PFSK-1 (cell line): ENCODE measurements at regions not wholly inside any gene's neighbourhood (a gene's known extent, or its start where the extent isn't known, plus 50 kb on each side); places are given as distances from the start of the nearest gene placed in this dataset.

Experiments
- POLR2AphosphoS5 ChIP-seq: IDR thresholded peaks from 2 replicates; pipeline ENCODE4 v1.6.1; 2012; ENCODE audit warnings: low read depth, mild to moderate bottlenecking, control low read depth, low read length, moderate library complexity
- REST ChIP-seq, 2 experiments: IDR thresholded peaks; 2 replicates each; pipeline versions ENCODE4 v1.6.1 to v1.8.0; 2011 to 2012; ENCODE audit warnings: low read depth in 2 of 2, low read length in 2 of 2, control low read depth in 1 of 2, inconsistent platforms in 1 of 2, mild to moderate bottlenecking in 1 of 2, moderate library complexity in 1 of 2; ENCODE audit not compliant: insufficient read depth in 1 of 2
- SIN3A ChIP-seq: IDR thresholded peaks from 2 replicates; pipeline ENCODE4 v1.6.1; 2012; ENCODE audit warnings: mild to moderate bottlenecking, low read length, moderate library complexity, borderline replicate concordance; ENCODE audit not compliant: insufficient read depth
- TAF1 ChIP-seq: IDR thresholded peaks from 2 replicates; pipeline ENCODE4 v1.6.1; 2012; ENCODE audit warnings: low read length, control low read depth, borderline replicate concordance; ENCODE audit not compliant: insufficient read depth

- TF ChIP-seq POLR2AphosphoS5 (no peak), REST (IDR thresholded peaks at IDR 0.05; ENCODE audit: insufficient read depth in 1 of 2, low read depth in 2 of 2, low read length in 2 of 2) (no peak), TAF1 (no peak), SIN3A (no peak)
Measured at GRCh38 chr3:31147550-31147949, 253.1 kb upstream of the GADL1 start.
